Ovary (tissue), 1 donor: ENCODE measurements at regions not wholly inside any gene's neighbourhood (a gene's known extent, or its start where the extent isn't known, plus 50 kb on each side); places are given as distances from the start of the nearest gene placed in this dataset.

Source experiments
- EP300 ChIP-seq: sonication (generic); formaldehyde crosslinking; IDR thresholded peaks from one replicate; pipeline ENCODE4 v1.6.1; 2017; ENCODE audit warnings: antibody characterized with exemption
- POLR2A ChIP-seq: fragments of 450-650 bp; IDR thresholded peaks from one replicate; pipeline ENCODE4 v1.6.1; 2017; ENCODE audit warnings: antibody characterized with exemption, mild to moderate bottlenecking, moderate library complexity

DNA sequence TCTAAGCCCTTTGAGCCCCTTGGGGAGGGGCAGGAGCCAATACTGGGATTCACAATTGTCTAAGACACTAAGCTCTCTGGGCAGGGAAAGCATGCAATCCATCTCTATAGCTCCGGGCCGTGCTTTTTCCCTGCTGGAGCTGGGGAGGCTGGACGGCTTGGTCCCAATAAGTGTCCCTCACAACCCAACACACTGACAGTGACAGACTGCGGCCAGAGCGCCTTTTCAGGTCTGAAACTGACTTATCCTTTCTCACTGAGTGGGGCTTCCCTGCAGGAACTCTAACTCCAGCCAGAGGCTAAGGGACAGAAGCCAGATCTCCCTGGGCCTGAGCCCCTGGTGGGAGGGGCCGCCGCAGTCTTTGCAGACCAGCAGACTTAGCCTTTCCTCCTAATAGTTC is 146.6 kb upstream of the PBDC1 start:
- TF ChIP-seq POLR2A, result no peak
- no peak for TF ChIP-seq EP300
